K562 (cell line): ENCODE measurements at regions not wholly inside any gene's neighbourhood (a gene's known extent, or its start where the extent isn't known, plus 50 kb on each side); places are given as distances from the start of the nearest gene placed in this dataset.

Experiments
- CLOCK ChIP-seq: fragments of 250-450 bp; sonication (Bioruptor Pico); IDR thresholded peaks from 2 replicates; pipeline ENCODE4 v1.4.0; 2020; ENCODE audit warnings: mild to moderate bottlenecking, moderate library complexity, borderline replicate concordance
- CSDE1 ChIP-seq, 2 experiments: fragments of 450-650 bp; IDR thresholded peaks; 2 replicates each; pipeline ENCODE4 v1.6.1; 2016; ENCODE audit warnings: mild to moderate bottlenecking in 1 of 2
- ELK3 ChIP-seq: fragments of 450-650 bp; formaldehyde crosslinking; IDR thresholded peaks from 2 replicates; pipeline ENCODE4 v1.4.0; 2020; ENCODE audit warnings: mild to moderate bottlenecking
- FOXJ2 ChIP-seq: fragments of 200-800 bp; sonication (Bioruptor generic); IDR thresholded peaks from 2 replicates; pipeline ENCODE4 v1.6.1; 2016; ENCODE audit warnings: missing genetic modification characterization, missing compliant biosample characterization
- FOXP1 ChIP-seq: sonication (generic); formaldehyde crosslinking; IDR thresholded peaks from 2 replicates; pipeline ENCODE4 v1.8.0; 2022; ENCODE audit warnings: mild to moderate bottlenecking, missing genetic modification reagents
- KDM1A ChIP-seq, 2 experiments: fragments of 450-650 bp; IDR thresholded peaks; 2 replicates each; pipeline ENCODE4 v1.6.1; 2016; ENCODE audit warnings: mild to moderate bottlenecking in 2 of 2
- TCF3 ChIP-seq: sonication (generic); formaldehyde crosslinking; IDR thresholded peaks from 2 replicates; pipeline ENCODE4 v1.4.0; 2020; ENCODE audit warnings: mild to moderate bottlenecking, missing genetic modification reagents
- TSHZ1 ChIP-seq: fragments of 250-450 bp; sonication (Bioruptor Pico); IDR thresholded peaks from 2 replicates; pipeline ENCODE4 v1.4.0; 2020; ENCODE audit warnings: mild to moderate bottlenecking, moderate library complexity
- ZHX1 ChIP-seq: fragments of 150-350 bp; conservative IDR thresholded peaks from 2 replicates; pipeline ENCODE4 v1.6.1; 2014; ENCODE audit warnings: low read length
- ZMIZ1 ChIP-seq, 2 experiments: fragments of 150-350 bp in 1 of 2; IDR thresholded peaks; 2 replicates each; pipeline ENCODE4 v1.6.1; 2012 to 2016; ENCODE audit warnings: low read depth in 2 of 2, low read length in 2 of 2, mild to moderate bottlenecking in 1 of 2, moderate library complexity in 1 of 2
- ZNF212 ChIP-seq: fragments of 450-650 bp; formaldehyde crosslinking; IDR thresholded peaks from 2 replicates; pipeline ENCODE4 v1.4.0; 2020; ENCODE audit warnings: mild to moderate bottlenecking
- ZNF785 ChIP-seq: fragments of 250-450 bp; sonication (Bioruptor Pico); IDR thresholded peaks from 2 replicates; pipeline ENCODE4 v1.4.0; 2020; ENCODE audit warnings: mild to moderate bottlenecking

- TF ChIP-seq ZMIZ1 (IDR thresholded peaks at IDR 0.05; ENCODE audit: low read depth in 2 of 2, low read length in 2 of 2) (0 out of 4 replicates have a peak, but pooled peaks of 1 of the 2 experiments have one; percentile 56), TCF3 (peak; percentile 77), ZHX1 (no peak), ELK3 (CRISPR knock-in tag) (no peak), KDM1A (IDR thresholded peaks at IDR 0.05) (peak in 1 of 2 experiments; percentile 51; a peak in 2 of 4 replicates), ZNF785 (CRISPR knock-in tag) (no peak), FOXJ2 (tag) (no peak), TSHZ1 (CRISPR knock-in tag) (no peak), CLOCK (CRISPR knock-in tag) (no peak), CSDE1 (IDR thresholded peaks at IDR 0.05) (no peak), ZNF212 (CRISPR knock-in tag) (no peak), FOXP1 (no peak)
Observed at GRCh38 chr5:58013542-58014258, 446.2 kb downstream of the PLK2 start (continued).
